ENCODE measurements at regions not wholly inside any gene's neighbourhood (a gene's known extent, or its start where the extent isn't known, plus 50 kb on each side); places are given as distances from the start of the nearest gene placed in this dataset.

- peak; percentile 75 for DNase-seq (ENCODE audit: low read depth)
- no peak overlapping the region for H3K4me3 ChIP-seq (ENCODE audit: low read depth, low read length)
- no peak for TF ChIP-seq MYC (IDR thresholded peaks at IDR 0.05; ENCODE audit: low read depth, low read length)
- TF ChIP-seq CTCF (IDR thresholded peaks at IDR 0.05; ENCODE audit: low read depth, low read length), result no peak
- no peak for TF ChIP-seq POLR2A (IDR thresholded peaks at IDR 0.05; ENCODE audit: extremely low read depth, insufficient read length)
- no peak for TF ChIP-seq MAX (IDR thresholded peaks at IDR 0.05; ENCODE audit: low read depth, low read length)
Measured at GRCh38 chr12:69059465-69060457, 126.8 kb upstream of the CPM start.

GRCh38 chr12:69061574-69061973, 128.6 kb upstream of the CPM start:
- H3K4me3 ChIP-seq (ENCODE audit: low read depth, low read length), result no peak overlapping the region
- TF ChIP-seq MYC (IDR thresholded peaks at IDR 0.05; ENCODE audit: low read depth, low read length), result no peak
- no peak for TF ChIP-seq POLR2A (IDR thresholded peaks at IDR 0.05; ENCODE audit: extremely low read depth, insufficient read length)
- no peak for TF ChIP-seq CTCF (IDR thresholded peaks at IDR 0.05; ENCODE audit: low read depth, low read length)
- no peak for TF ChIP-seq MAX (IDR thresholded peaks at IDR 0.05; ENCODE audit: low read depth, low read length)
- no peak for DNase-seq (ENCODE audit: low read depth)

- no peak for DNase-seq (ENCODE audit: low read depth)
- TF ChIP-seq MYC (IDR thresholded peaks at IDR 0.05; ENCODE audit: low read depth, low read length) (no peak), POLR2A (IDR thresholded peaks at IDR 0.05; ENCODE audit: extremely low read depth, insufficient read length) (no peak), CTCF (IDR thresholded peaks at IDR 0.05; ENCODE audit: low read depth, low read length) (no peak), MAX (IDR thresholded peaks at IDR 0.05; ENCODE audit: low read depth, low read length) (no peak)
- H3K4me3 ChIP-seq (ENCODE audit: low read depth, low read length), result no peak overlapping the region
Measured at GRCh38 chr12:69062621-69063237, 129.8 kb upstream of the CPM start.

- no peak overlapping the region for H3K4me3 ChIP-seq (ENCODE audit: low read depth, low read length)
- TF ChIP-seq POLR2A (IDR thresholded peaks at IDR 0.05; ENCODE audit: extremely low read depth, insufficient read length) (no peak), CTCF (IDR thresholded peaks at IDR 0.05; ENCODE audit: low read depth, low read length) (no peak), MYC (IDR thresholded peaks at IDR 0.05; ENCODE audit: low read depth, low read length) (no peak), MAX (IDR thresholded peaks at IDR 0.05; ENCODE audit: low read depth, low read length) (no peak)
- DNase-seq (ENCODE audit: low read depth), result no peak
Measured at GRCh38 chr12:69064734-69065443, 131.9 kb upstream of the CPM start.

GRCh38 chr12:69065775-69066174, 132.8 kb upstream of the CPM start:
- no peak for DNase-seq (ENCODE audit: low read depth)
- no peak overlapping the region for H3K4me3 ChIP-seq (ENCODE audit: low read depth, low read length)
- TF ChIP-seq MYC (IDR thresholded peaks at IDR 0.05; ENCODE audit: low read depth, low read length), result no peak
- TF ChIP-seq MAX (IDR thresholded peaks at IDR 0.05; ENCODE audit: low read depth, low read length), result no peak
- TF ChIP-seq CTCF (IDR thresholded peaks at IDR 0.05; ENCODE audit: low read depth, low read length), result no peak
- no peak for TF ChIP-seq POLR2A (IDR thresholded peaks at IDR 0.05; ENCODE audit: extremely low read depth, insufficient read length)
